ENCODE measurements at regions not wholly inside any gene's neighbourhood (a gene's known extent, or its start where the extent isn't known, plus 50 kb on each side); places are given as distances from the start of the nearest gene placed in this dataset.
A peak's percentile ranks its signal among the peaks of the same experiment; 100 is the strongest.

- peak overlapping the region; percentile 73 for H3K27ac ChIP-seq (ENCODE audit: control insufficient read depth, insufficient read depth, low read length)
- dilution Hi-C loops (cut with MboI; ENCODE audit: extremely low pct_ligation_motif_present, low sequenced_read_pairs) = no loop called here
- H3K79me2 ChIP-seq (ENCODE audit: control insufficient read depth, insufficient read depth, low read length) = peaks cover 2% of the 10 kb centered on the region
- peak overlapping the region; percentile 69 for H3K9ac ChIP-seq (ENCODE audit: control insufficient read depth, extremely low read depth, insufficient read depth, low read length)
- no peaks in the 10 kb centered on the region for H3K9me3 ChIP-seq (ENCODE audit: control insufficient read depth, low read depth, low read length)
- H3K36me3 ChIP-seq (ENCODE audit: control insufficient read depth in 2 of 2, extremely low read depth in 1 of 2, insufficient read depth in 2 of 2, low read length in 2 of 2) = peaks cover 8 to 13% of the 10 kb centered on the region in 2 experiments
- no peaks in the 10 kb centered on the region for H4K20me1 ChIP-seq (ENCODE audit: control insufficient read depth, extremely low read depth, insufficient read depth, low read length)
- peak overlapping the region; percentile 51 to 62 (median 60) for H3K4me3 ChIP-seq (ENCODE audit: control insufficient read depth in 2 of 3, extremely low read depth in 1 of 3, insufficient read depth in 2 of 3, low read depth in 1 of 3, low read length in 3 of 3)
- no peak overlapping the region for H2AFZ ChIP-seq (ENCODE audit: control insufficient read depth, low read length)
- no peak for DNase-seq (ENCODE audit: low read depth, low spot score)
- no peak for FAIRE-seq
- H3K27me3 ChIP-seq (ENCODE audit: control insufficient read depth, extremely low read depth, insufficient read depth, low read length) = no peaks in the 10 kb centered on the region
- TF ChIP-seq CTCF (optimal IDR thresholded peaks at IDR 0.05 in 1 of 3, IDR thresholded peaks at IDR 0.05 in 1 of 3, conservative IDR thresholded peaks at IDR 0.05 in 1 of 3; ENCODE audit: extremely low read depth in 1 of 3, insufficient read depth in 2 of 3, low read length in 3 of 3) (no peak), EZH2 (IDR thresholded peaks at IDR 0.05; ENCODE audit: low read length) (no peak)
- peaks cover 2% of the 10 kb centered on the region for H3K9me1 ChIP-seq (ENCODE audit: control insufficient read depth, extremely low read depth, insufficient read depth, low read length)
- peaks cover 21% of the 10 kb centered on the region for H3K4me1 ChIP-seq (ENCODE audit: control insufficient read depth, extremely low read depth, insufficient read depth, low read length)
- peak overlapping the region; percentile 78 for H3K4me2 ChIP-seq (ENCODE audit: control insufficient read depth, extremely low read depth, insufficient read depth, low read depth, low read length)
These were observed 102.6 kb upstream of the PRKX start for GRCh38 chrX:3815896-3816664.

- Histone ChIP-seq H3K9me1 (ENCODE audit: control insufficient read depth, extremely low read depth, insufficient read depth, low read length) (no peaks in the 10 kb centered on the region), H4K20me1 (ENCODE audit: control insufficient read depth, extremely low read depth, insufficient read depth, low read length) (no peaks in the 10 kb centered on the region), H3K4me2 (ENCODE audit: control insufficient read depth, extremely low read depth, insufficient read depth, low read depth, low read length) (no peak overlapping the region), H3K27me3 (ENCODE audit: control insufficient read depth, extremely low read depth, insufficient read depth, low read length) (peaks cover 13% of the 10 kb centered on the region), H3K79me2 (ENCODE audit: control insufficient read depth, insufficient read depth, low read length) (no peaks in the 10 kb centered on the region), H3K4me1 (ENCODE audit: control insufficient read depth, extremely low read depth, insufficient read depth, low read length) (peaks cover 4% of the 10 kb centered on the region), H3K36me3 (ENCODE audit: control insufficient read depth in 2 of 2, extremely low read depth in 1 of 2, insufficient read depth in 2 of 2, low read length in 2 of 2) (no peaks in the 10 kb centered on the region), H3K9ac (ENCODE audit: control insufficient read depth, extremely low read depth, insufficient read depth, low read length) (no peak overlapping the region), H3K4me3 (ENCODE audit: control insufficient read depth in 2 of 3, extremely low read depth in 1 of 3, insufficient read depth in 2 of 3, low read depth in 1 of 3, low read length in 3 of 3) (no peak overlapping the region), H3K9me3 (ENCODE audit: control insufficient read depth, low read depth, low read length) (no peaks in the 10 kb centered on the region), H3K27ac (ENCODE audit: control insufficient read depth, insufficient read depth, low read length) (no peak overlapping the region), H2AFZ (ENCODE audit: control insufficient read depth, low read length) (no peak overlapping the region)
- DNase-seq (ENCODE audit: low read depth, low spot score) (no peak), FAIRE-seq (peak; percentile 69)
- peak; percentile 43 to 79 (median 68) for TF ChIP-seq CTCF (optimal IDR thresholded peaks at IDR 0.05 in 1 of 3, IDR thresholded peaks at IDR 0.05 in 1 of 3, conservative IDR thresholded peaks at IDR 0.05 in 1 of 3; ENCODE audit: extremely low read depth in 1 of 3, insufficient read depth in 2 of 3, low read length in 3 of 3)
- no peak for TF ChIP-seq EZH2 (IDR thresholded peaks at IDR 0.05; ENCODE audit: low read length)
- dilution Hi-C loops (cut with MboI; ENCODE audit: extremely low pct_ligation_motif_present, low sequenced_read_pairs) = no loop called here
These were observed 98.2 kb upstream of the PRKX start for GRCh38 chrX:3811331-3812311.
